Thoracic aorta (tissue), 2 donors: ENCODE measurements at regions not wholly inside any gene's neighbourhood (a gene's known extent, or its start where the extent isn't known, plus 50 kb on each side); places are given as distances from the start of the nearest gene placed in this dataset.
A peak's percentile ranks its signal among the peaks of the same experiment; 100 is the strongest.
"Not testable (repeated sequence)": the region's sequence is repeated elsewhere in the genome, so short reads cannot be mapped to it uniquely, and the experiment has no call there.

Experiments used
- ATAC-seq: fragments of 150-250 bp; one replicate; pipeline ENCODE4 v1.8.0; 2017; ENCODE audit warnings: low read depth; ENCODE audit not compliant: insufficient number of reproducible peaks, low FRiP score
- DNase-seq: peaks from one replicate; pipeline ENCODE4 v3.0.0-alpha.2; 2020; ENCODE audit warnings: low spot score
- H3K27ac ChIP-seq, 2 donors: fragments of 200-600 bp; sonication (generic); 1 replicate in 1 of 2; 2 replicates in 1 of 2; pipeline ENCODE4 v1.5.1; 2016; ENCODE audit warnings: mild to moderate bottlenecking in 2 of 2, moderate library complexity in 2 of 2
- H3K27me3 ChIP-seq: fragments of 200-600 bp; sonication (generic); replicated peaks from 2 replicates; pipeline ENCODE4 v1.6.0; 2016; ENCODE audit warnings: mild to moderate bottlenecking; ENCODE audit not compliant: insufficient read depth
- H3K36me3 ChIP-seq: fragments of 200-600 bp; sonication (generic); one replicate; pipeline ENCODE4 v1.5.1; 2016
- H3K4me1 ChIP-seq, 2 donors: fragments of 200-600 bp; sonication (generic); 1 replicate in 1 of 2; 2 replicates in 1 of 2; pipeline versions ENCODE4 v1.5.1 to v1.6.0; 2016; ENCODE audit warnings: low read depth in 2 of 2, mild to moderate bottlenecking in 1 of 2; ENCODE audit not compliant: control insufficient read depth in 1 of 2
- H3K4me3 ChIP-seq: fragments of 200-600 bp; sonication (generic); 2 replicates; pipeline ENCODE4 v1.5.1; 2016; ENCODE audit warnings: mild to moderate bottlenecking
- H3K9me3 ChIP-seq: fragments of 200-600 bp; sonication (generic); 2 replicates; pipeline ENCODE4 v1.5.1; 2016
- CTCF ChIP-seq: fragments of 200-600 bp; sonication (generic); IDR thresholded peaks from one replicate; pipeline ENCODE4 v1.5.1; 2019; ENCODE audit warnings: antibody characterized with exemption

DNA sequence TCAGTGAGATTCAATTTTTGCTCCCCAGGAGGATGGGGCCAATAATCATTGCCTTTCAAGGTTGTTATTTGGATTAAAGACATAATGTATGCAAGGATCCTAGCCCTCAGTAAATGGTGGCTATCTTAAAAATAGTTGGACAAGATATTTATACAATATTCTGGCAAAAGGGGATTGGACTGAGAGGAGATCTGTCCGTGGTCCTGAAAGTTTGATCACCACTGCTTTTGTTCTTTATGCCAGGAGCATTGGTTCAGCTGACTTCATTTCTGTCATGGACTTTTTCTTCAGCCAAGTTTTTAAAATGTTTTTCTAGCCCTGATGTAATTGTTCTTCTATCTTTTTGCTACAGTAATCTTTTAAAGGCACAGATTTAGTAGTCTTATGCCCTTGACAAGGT, 70.2 kb upstream of the TCL1A start:
- Histone ChIP-seq H3K4me1 (no peaks in the 10 kb centered on the region), H3K4me3 (no peak overlapping the region), H3K27ac (no peak overlapping the region), H3K36me3 (no peaks in the 10 kb centered on the region), H3K9me3 (no peaks in the 10 kb centered on the region), H3K27me3 (no peaks in the 10 kb centered on the region)
- no peak for TF ChIP-seq CTCF
- no peak for ATAC-seq
- no peak for DNase-seq

GRCh38 chr14:95776798-95777534, 63.0 kb upstream of the TCL1A start:
- Histone ChIP-seq H3K27ac (no peak overlapping the region), H3K27me3 (no peaks in the 10 kb centered on the region), H3K36me3 (no peaks in the 10 kb centered on the region), H3K4me1 (no peaks in the 10 kb centered on the region), H3K4me3 (no peak overlapping the region), H3K9me3 (no peaks in the 10 kb centered on the region)
- DNase-seq, result no peak
- TF ChIP-seq CTCF, result no peak
- ATAC-seq, result no peak

DNA sequence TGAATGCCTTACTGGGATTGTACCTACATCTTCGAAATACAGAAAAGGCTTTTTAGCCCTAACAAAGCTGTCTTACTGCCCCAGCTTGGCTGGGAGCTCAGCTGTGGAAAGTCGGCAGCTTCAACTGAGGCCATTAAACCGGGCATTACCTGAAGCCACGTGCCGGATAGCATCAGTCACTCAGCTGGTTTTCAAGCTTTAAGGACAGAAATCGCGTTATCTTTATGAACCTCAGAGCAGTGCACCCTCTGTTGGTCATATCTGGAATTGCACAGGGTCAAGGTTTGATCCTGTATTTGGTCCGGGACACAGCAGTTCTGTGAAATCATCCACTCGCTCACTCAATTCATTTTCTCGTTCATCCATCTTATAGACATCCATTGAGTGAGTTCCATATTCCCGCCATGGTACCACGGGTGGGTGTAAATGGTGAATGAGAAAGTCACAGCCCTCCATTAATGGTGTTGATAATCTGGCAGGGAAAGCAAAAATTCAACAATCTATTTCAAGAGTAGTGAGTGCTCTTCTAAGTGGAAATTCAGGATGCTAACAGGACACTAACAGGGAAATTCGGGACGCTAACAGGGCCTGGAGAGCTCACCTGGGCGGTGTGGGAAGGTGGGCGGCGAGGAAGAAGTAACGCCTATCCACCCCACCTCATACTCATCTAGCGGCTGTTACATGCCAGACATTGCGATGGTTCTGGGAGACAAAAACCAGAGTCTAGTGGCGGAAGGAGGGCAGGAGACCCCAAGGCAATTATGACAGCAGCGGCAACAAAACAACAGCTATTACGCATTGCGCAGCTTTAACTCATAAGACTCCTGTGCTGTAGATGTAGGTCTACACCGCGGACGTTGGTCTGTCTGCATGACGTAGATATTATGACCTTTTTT, 60.6 kb upstream of the TCL1A start:
- DNase-seq, result no peak
- Histone ChIP-seq H3K9me3 (no peaks in the 10 kb centered on the region), H3K27me3 (no peaks in the 10 kb centered on the region), H3K4me1 (no peaks in the 10 kb centered on the region), H3K27ac (no peak overlapping the region), H3K4me3 (no peak overlapping the region), H3K36me3 (no peaks in the 10 kb centered on the region)
- no peak for ATAC-seq
- peak; percentile 73 for TF ChIP-seq CTCF

DNA sequence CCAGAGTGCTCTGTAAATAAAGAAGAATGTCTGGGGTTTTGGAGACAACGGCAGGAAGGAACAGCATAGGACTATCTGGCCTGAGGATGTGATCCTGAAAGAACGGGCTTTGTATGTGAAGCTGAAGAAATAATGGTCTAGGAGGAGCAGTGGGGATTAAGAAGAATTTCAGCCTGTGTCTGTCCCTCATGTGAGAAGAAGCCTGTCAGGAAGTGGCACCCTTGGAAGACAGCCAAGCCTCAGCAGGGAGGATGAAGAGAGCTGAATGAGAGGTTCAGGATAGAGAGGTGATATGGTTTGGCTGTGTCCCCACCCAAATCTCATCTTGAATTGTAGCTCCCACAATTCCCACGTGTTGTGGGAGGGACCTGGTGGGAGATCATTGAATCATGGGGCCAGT, 56.9 kb upstream of the TCL1A start:
- ATAC-seq (no peak), DNase-seq (no peak)
- Histone ChIP-seq H3K9me3 (no peaks in the 10 kb centered on the region), H3K27ac (no peak overlapping the region), H3K36me3 (no peaks in the 10 kb centered on the region), H3K4me3 (no peak overlapping the region), H3K4me1 (no peaks in the 10 kb centered on the region), H3K27me3 (no peaks in the 10 kb centered on the region)
- TF ChIP-seq CTCF, result no peak

DNA sequence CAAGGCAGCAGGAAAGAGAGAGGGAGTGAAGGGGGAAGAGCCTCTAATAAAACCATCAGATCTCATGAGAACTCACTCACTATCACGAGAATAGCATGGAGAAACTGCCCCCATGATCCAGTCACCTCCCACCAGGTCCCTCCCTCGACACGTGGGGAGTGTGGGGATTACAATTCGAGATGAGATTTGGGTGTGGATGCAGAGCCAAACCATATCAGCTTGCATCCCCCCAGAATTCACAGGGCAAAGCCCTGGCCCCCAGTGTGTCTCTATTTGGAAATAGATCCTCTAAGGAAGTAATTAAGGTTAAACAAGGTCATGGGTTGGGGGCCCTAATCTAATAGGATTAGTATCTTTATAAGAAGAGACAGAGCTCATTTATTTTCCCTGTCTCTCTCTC, 56.1 kb upstream of the TCL1A start:
- Histone ChIP-seq H3K36me3 (no peaks in the 10 kb centered on the region), H3K4me3 (no peak overlapping the region), H3K27me3 (no peaks in the 10 kb centered on the region), H3K27ac (no peak overlapping the region), H3K9me3 (no peaks in the 10 kb centered on the region), H3K4me1 (no peaks in the 10 kb centered on the region)
- TF ChIP-seq CTCF, result no peak
- no peak for DNase-seq
- ATAC-seq, result no peak

DNA sequence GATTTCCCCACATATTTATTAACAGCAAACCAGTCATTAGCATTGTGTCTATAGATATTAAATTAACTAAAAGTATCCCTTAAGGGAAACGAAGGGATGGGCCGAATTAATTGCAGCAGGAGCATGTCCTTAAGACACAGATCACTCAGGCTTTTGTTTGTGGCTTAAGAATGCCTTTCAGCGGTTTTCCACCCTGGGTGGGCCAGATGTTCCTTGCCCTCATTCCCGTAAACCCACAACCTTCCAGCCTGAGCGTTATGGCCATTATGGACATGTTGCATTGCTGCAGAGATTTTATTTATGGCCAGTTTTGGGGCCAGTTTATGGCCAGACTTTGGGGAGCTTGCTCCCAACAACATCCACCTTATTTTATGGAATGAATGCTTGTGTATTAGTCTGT, 55.5 kb upstream of the TCL1A start:
- not testable (repeated sequence) for H3K27ac ChIP-seq, H3K4me1 ChIP-seq, DNase-seq, H3K9me3 ChIP-seq, H3K27me3 ChIP-seq, H3K4me3 ChIP-seq, H3K36me3 ChIP-seq, ATAC-seq
